ENCODE measurements at regions not wholly inside any gene's neighbourhood (a gene's known extent, or its start where the extent isn't known, plus 50 kb on each side); places are given as distances from the start of the nearest gene placed in this dataset.
A peak's percentile ranks its signal among the peaks of the same experiment; 100 is the strongest.

- in situ Hi-C loops (cut with HindIII; ENCODE audit: low sequenced_read_pairs) = no loop called here
- DNase-seq (ENCODE audit: low spot score) = peak; percentile 84
Observed at GRCh38 chr4:41358647-41359421, 102.1 kb downstream of the UCHL1 start.

GRCh38 chr4:41359422-41359775, 102.7 kb downstream of the UCHL1 start:
- in situ Hi-C loops (cut with HindIII; ENCODE audit: low sequenced_read_pairs) = no loop called here
- no peak for DNase-seq (ENCODE audit: low spot score)

GRCh38 chr4:41359836-41360213, 103.1 kb downstream of the UCHL1 start:
- DNase-seq (ENCODE audit: low spot score) = no peak
- in situ Hi-C loops (cut with HindIII; ENCODE audit: low sequenced_read_pairs) = no loop called here

- in situ Hi-C loops (cut with HindIII; ENCODE audit: low sequenced_read_pairs) = no loop called here
- peak; percentile 68 for DNase-seq (ENCODE audit: low spot score)
Observed at GRCh38 chr4:41360214-41360920, 103.6 kb downstream of the UCHL1 start.

GRCh38 chr4:41360921-41361793, 104.4 kb downstream of the UCHL1 start:
- in situ Hi-C loops (cut with HindIII; ENCODE audit: low sequenced_read_pairs) = no loop called here
- DNase-seq (ENCODE audit: low spot score) = peak; percentile 80

GRCh38 chr4:41361794-41362526, 105.2 kb downstream of the UCHL1 start:
- in situ Hi-C loops (cut with HindIII; ENCODE audit: low sequenced_read_pairs) = no loop called here

GRCh38 chr4:41362621-41363383, 106.1 kb downstream of the UCHL1 start:
- DNase-seq (ENCODE audit: low spot score) = no peak
- in situ Hi-C loops (cut with HindIII; ENCODE audit: low sequenced_read_pairs) = no loop called here

More at GRCh38 chr4:41361794-41362526, 105.2 kb downstream of the UCHL1 start:
- DNase-seq (ENCODE audit: low spot score) = peak; percentile 70

GRCh38 chr4:41363384-41363981, 106.8 kb downstream of the UCHL1 start:
- in situ Hi-C loops (cut with HindIII; ENCODE audit: low sequenced_read_pairs) = no loop called here
- DNase-seq (ENCODE audit: low spot score) = no peak

- in situ Hi-C loops (cut with HindIII; ENCODE audit: low sequenced_read_pairs) = no loop called here
- no peak for DNase-seq (ENCODE audit: low spot score)
Observed at GRCh38 chr4:41364876-41365275, 108.1 kb downstream of the UCHL1 start.

GRCh38 chr4:41365681-41366080, 109.0 kb downstream of the UCHL1 start:
- DNase-seq (ENCODE audit: low spot score) = peak; percentile 37
- in situ Hi-C loops (cut with HindIII; ENCODE audit: low sequenced_read_pairs) = no loop called here

- in situ Hi-C loops (cut with HindIII; ENCODE audit: low sequenced_read_pairs) = no loop called here
Observed at GRCh38 chr4:41366911-41367517, 110.3 kb downstream of the UCHL1 start.

GRCh38 chr4:41369680-41370079, 113.0 kb downstream of the UCHL1 start:
- in situ Hi-C loops (cut with HindIII; ENCODE audit: low sequenced_read_pairs) = no loop called here
- no peak for DNase-seq (ENCODE audit: low spot score)

More at GRCh38 chr4:41366911-41367517, 110.3 kb downstream of the UCHL1 start:
- DNase-seq (ENCODE audit: low spot score) = no peak

GRCh38 chr4:41373221-41373620, 116.5 kb downstream of the UCHL1 start:
- DNase-seq (ENCODE audit: low spot score) = no peak
- in situ Hi-C loops (cut with HindIII; ENCODE audit: low sequenced_read_pairs) = no loop called here

- DNase-seq (ENCODE audit: low spot score) = no peak
- in situ Hi-C loops (cut with HindIII; ENCODE audit: low sequenced_read_pairs) = no loop called here
Observed at GRCh38 chr4:41374490-41374889, 117.8 kb downstream of the UCHL1 start.

GRCh38 chr4:41375561-41375960, 118.8 kb downstream of the UCHL1 start:
- in situ Hi-C loops (cut with HindIII; ENCODE audit: low sequenced_read_pairs) = no loop called here
- DNase-seq (ENCODE audit: low spot score) = no peak

GRCh38 chr4:41377196-41377595, 120.5 kb downstream of the UCHL1 start:
- in situ Hi-C loops (cut with HindIII; ENCODE audit: low sequenced_read_pairs) = no loop called here
- DNase-seq (ENCODE audit: low spot score) = no peak

- DNase-seq (ENCODE audit: low spot score) = no peak
- in situ Hi-C loops (cut with HindIII; ENCODE audit: low sequenced_read_pairs) = no loop called here
Observed at GRCh38 chr4:41379230-41379629, 122.5 kb downstream of the UCHL1 start.

Measured in G401 (cell line).